ENCODE measurements at regions not wholly inside any gene's neighbourhood (a gene's known extent, or its start where the extent isn't known, plus 50 kb on each side); places are given as distances from the start of the nearest gene placed in this dataset.

- no peak for TF ChIP-seq POLR2A (IDR thresholded peaks at IDR 0.05)
- TF ChIP-seq CTCF (IDR thresholded peaks at IDR 0.05) = no peak
These were observed 306.2 kb downstream of the MN1 start for GRCh38 chr22:27495325-27495724.

Data from suprapubic skin (tissue), 3 donors.